Adrenal gland (tissue), 5 donors: ENCODE measurements at regions not wholly inside any gene's neighbourhood (a gene's known extent, or its start where the extent isn't known, plus 50 kb on each side); places are given as distances from the start of the nearest gene placed in this dataset.

Source experiments
- CTCF ChIP-seq, 6 experiments: fragments of 450-650 bp in 4 of 6; fragments of 200-600 bp in 2 of 6; sonication (generic) in 1 of 6; IDR thresholded peaks; 1 replicate in 5 of 6; 2 replicates in 1 of 6; pipeline versions ENCODE4 v1.5.1 to v1.8.0; 2016 to 2021; ENCODE audit warnings: antibody characterized with exemption in 6 of 6, mild to moderate bottlenecking in 2 of 6, moderate library complexity in 1 of 6
- POLR2A ChIP-seq, 2 donors: fragments of 450-650 bp; IDR thresholded peaks; one replicate each; pipeline ENCODE4 v1.6.1; 2017; ENCODE audit warnings: antibody characterized with exemption in 2 of 2, mild to moderate bottlenecking in 2 of 2, moderate library complexity in 1 of 2
- donor health status: DM: no; HTN: no; CAD: no.

DNA sequence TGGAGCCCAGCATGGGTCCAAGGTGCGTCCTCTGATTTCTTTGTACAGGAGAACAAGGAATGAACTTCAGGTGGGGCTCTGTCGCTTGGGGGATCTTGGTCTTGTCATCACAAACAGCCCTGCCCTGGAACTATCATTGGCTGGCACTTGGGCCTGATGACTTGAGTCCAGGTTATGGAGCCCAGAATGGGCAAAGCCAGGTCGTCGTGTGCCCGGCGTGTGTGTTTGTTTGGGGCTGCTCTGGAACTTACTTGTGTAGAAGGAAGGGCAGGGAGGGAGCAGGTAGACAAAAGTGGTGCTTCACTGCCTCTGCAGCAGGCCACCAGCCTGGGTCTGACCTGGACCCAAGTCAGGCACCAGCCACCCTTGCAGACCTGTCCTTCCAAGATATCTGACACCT is 306.3 kb upstream of the HS6ST1 start:
- TF ChIP-seq POLR2A (IDR thresholded peaks at IDR 0.05) (no peak), CTCF (IDR thresholded peaks at IDR 0.05) (no peak)
